HG03521 (cell line): ENCODE measurements at regions not wholly inside any gene's neighbourhood (a gene's known extent, or its start where the extent isn't known, plus 50 kb on each side); places are given as distances from the start of the nearest gene placed in this dataset.

Experiments used
- ATAC-seq: cut with Tn5 transposase; IDR thresholded peaks from one replicate; pipeline ENCODE4 v1.9.1; 2021; ENCODE audit warnings: mild to moderate bottlenecking, moderate library complexity; ENCODE audit not compliant: unreplicated experiment

- ATAC-seq = no peak
Observed at GRCh38 chr2:128876986-128877983, 558.6 kb upstream of the HS6ST1 start.

- no peak for ATAC-seq
Observed at GRCh38 chr2:128879161-128879560, 560.5 kb upstream of the HS6ST1 start.

DNA sequence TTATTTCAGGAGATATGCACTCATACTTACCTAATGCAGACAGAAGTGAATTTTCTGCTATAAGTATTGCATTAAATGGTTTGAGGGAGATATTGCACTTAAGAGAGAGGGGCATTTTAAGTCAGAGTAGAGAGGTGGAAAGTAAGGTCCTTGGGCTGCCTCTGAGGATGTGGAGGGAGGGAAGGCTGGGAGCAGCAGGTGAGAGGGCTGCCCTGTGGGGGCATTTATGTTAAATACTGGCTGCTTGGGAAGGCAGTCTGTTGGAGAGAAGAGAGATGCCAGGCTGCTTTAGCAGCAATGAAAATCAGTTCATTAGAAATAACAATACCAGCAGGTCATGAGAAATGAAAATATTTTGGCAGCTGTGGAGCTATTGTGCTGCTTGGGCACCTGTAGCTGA lies 576.2 kb upstream of the HS6ST1 start:
- ATAC-seq = no peak

- ATAC-seq = no peak
Observed at GRCh38 chr2:128901572-128902391, 583.1 kb upstream of the HS6ST1 start.

DNA sequence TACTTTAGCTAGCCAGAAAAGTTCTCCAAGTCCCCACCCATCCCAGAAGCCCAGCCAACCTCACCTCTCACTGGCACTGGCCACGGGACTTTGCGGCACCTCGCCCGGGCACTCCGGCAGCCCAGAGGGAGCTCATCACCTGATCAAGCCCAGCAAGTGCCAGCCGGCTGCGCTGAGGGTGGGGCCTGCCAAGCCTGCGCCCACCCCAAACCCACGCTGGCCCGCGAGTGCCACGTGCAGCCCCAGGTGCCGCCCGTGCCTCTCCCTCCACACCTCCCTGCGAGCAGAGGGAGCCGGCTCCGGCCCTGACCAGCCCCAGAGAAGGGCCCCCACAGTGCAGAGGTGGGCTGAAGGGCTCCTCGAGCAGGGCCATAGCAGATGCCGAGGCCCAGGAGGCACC lies 585.0 kb upstream of the HS6ST1 start:
- ATAC-seq = no peak

DNA sequence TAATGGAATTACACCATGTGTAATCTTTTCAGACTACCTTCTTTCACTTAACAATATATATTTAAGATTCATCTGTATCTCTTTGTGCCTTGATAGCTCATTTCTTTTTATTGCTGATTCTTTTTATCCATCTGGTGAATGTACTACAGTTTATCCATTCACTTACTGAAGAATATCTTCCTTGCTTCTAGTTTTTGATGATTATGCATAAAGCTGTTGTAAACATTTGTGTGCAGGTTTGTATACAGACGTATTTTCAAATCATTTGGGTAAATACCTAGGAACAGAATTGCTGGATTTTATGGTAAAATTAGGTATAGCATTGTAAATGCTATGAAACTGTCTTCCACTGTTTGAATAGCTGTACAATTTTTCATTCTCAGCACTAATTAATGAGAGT lies 592.6 kb upstream of the HS6ST1 start:
- ATAC-seq = no peak

GRCh38 chr2:128914320-128914719 lies 595.7 kb upstream of the HS6ST1 start:
- no peak for ATAC-seq

DNA sequence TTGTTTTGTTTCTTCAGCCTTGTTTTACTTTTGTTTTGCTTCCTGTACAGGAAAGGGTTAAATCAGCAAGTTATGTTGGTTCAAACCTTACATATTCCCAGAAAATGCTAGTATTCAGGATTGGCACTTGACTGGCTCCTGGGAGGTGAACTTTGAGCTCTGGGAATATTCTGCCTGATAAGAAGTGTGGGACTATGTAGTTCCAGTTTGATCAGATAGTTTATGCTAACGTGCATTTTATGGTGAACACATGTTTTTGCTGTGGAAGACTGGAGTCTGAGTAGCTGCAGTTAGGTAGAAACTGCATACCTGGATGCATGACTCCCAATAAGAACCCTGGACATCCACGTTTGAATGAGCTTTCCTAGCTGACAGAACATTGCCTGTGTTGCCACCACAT lies 603.1 kb upstream of the HS6ST1 start:
- ATAC-seq = no peak

- no peak for ATAC-seq
Observed at GRCh38 chr2:128922154-128922553, 603.5 kb upstream of the HS6ST1 start.

DNA sequence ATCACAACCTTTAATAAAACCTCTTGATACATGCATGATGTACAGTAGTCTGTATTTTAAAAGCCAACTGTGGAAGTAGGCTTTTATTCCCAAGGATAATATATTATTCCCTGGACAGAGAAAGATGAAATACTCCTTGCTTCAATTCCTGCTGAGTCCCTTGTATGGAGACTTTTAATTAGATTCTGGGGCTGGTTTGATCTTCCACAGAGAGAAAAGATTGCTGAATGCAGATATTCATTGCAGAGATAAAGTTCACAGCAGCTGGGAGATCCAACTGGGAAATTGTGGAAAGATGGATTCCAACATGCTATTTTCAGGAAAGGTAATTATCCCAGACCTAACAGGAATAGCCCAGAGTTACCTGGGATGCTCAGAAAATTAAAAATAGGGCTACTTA lies 607.0 kb upstream of the HS6ST1 start:
- ATAC-seq = no peak

DNA sequence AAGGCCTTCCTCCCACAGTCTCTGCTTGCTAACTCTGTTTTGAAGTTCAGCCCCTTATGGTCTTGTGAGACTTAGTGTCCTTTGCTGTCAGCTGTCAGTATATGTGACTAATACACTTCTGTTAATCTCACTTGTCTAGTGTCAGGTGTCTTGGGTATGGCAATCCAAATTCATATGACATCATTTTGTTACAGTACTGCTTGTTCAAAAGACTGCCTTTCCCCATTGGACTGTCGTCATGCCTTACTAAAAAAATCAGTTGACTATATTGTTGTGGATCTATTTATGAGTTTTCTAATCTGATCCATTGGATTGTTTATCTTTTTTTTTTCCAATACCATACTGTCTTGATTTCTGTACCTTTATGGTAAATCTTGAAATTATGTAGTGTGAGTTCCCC lies 611.4 kb upstream of the HS6ST1 start:
- no peak for ATAC-seq

DNA sequence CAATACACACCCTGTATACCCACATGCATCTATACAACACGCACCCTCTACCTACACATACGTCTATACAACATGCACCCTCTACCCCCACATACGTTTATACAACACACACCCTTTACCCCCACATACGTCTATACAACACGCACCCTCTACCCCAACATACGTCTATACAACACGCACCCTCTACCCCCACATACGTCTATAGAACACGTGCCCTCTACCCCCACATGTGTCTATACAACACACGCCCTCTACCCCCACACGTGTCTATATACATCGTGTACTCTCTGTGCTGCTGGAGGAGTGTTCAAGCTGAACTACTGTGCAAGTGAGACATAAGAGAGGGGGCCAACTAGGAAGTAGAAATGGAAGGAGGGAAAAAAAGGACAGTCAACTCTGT lies 621.7 kb upstream of the HS6ST1 start:
- ATAC-seq = no peak

DNA sequence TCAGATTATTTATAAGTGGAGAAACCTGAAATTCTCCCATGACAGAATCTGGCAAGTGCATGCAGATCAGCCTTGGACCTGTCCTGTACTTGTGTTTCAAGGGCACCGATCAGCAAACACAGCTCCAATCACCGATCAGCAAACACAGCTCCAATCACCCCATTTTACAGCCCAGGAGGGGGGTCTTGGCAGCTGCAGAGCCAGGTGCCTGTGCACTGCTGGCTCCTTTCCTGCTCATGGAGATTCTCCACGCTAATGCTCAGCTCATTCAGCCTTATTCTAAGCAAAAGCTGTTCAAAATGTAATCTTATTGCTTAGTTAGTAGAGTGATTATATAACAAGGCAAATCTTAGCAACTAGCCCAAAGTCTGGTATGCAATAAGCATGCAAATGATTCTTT lies 623.1 kb upstream of the HS6ST1 start:
- no peak for ATAC-seq

DNA sequence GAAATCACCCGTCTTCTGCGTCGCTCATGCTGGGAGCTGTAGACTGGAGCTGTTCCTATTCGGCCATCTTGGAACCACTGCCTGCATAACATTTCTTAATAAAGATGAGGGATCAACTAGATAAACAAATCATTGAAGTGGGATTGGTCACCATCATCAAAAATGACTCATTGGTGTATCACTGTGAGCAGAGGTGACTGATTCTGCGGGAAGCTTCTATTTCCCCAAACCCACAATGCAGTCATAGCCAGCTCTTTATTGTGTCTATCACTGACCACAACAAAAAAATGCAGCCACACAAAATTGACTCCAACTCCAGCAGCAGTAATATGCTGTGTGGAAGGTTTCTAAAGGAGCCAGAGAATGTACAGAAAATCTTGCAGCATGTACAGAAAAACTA lies 630.7 kb upstream of the HS6ST1 start:
- ATAC-seq = no peak

GRCh38 chr2:128950758-128951157 lies 632.1 kb upstream of the HS6ST1 start:
- no peak for ATAC-seq

DNA sequence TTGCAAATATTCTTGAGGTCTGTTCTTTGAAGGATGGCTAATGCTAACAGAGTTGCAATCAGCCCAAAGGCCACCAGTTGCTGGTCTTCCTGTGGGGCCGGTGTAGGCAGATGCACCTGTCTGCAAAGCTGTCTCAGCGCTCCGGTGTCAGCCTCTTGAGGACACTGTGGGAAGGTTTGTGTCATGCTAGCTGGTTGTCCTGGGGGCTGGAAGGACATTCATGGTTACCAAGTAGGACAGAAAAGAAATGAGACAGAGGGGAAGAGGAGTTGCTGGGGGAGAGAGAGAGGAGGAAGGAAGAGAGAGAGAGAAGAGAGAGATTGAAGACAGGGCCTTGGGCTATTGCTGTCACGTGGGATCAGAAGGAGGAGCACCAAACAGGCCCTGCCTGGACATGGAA lies 639.6 kb upstream of the HS6ST1 start:
- ATAC-seq = no peak

GRCh38 chr2:128967646-128968045 lies 649.0 kb upstream of the HS6ST1 start:
- ATAC-seq = no peak

- no peak for ATAC-seq
Observed at GRCh38 chr2:128969374-128969773, 650.7 kb upstream of the HS6ST1 start.

DNA sequence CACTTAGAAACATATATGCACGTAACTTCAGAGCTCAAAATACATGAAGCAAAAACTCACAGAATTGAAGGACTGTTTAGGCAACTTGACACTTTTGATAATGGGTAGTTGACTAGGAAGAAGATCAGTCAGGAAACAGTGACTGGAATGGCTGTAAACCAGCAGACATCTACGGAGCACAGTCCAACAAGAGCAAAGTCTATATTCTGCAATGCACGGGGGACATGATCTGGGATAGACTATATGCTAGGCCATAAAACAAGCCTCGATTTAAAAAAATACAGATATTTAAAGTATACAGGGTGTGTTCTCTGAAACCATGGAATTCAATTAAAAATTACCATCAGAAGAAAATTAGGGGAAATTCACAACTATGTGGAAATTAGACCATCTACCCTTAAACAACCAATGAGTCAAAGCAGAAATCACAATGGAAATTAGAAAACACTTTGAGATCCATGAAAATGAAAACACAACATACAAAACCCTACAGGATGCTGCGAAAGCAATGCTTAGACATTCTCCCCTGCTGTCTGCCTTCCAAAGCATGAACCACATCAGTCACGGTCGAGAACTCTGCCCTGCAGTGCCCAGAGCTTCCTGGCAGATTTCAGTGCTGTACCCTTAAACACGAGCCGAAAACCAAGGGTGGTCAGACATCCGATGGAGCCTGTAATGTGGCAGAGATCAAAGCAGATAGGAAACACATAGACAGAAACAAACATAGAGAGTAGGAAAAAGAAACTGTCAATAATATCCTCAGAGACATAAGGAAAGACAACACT lies 651.9 kb upstream of the HS6ST1 start:
- no peak for ATAC-seq

DNA sequence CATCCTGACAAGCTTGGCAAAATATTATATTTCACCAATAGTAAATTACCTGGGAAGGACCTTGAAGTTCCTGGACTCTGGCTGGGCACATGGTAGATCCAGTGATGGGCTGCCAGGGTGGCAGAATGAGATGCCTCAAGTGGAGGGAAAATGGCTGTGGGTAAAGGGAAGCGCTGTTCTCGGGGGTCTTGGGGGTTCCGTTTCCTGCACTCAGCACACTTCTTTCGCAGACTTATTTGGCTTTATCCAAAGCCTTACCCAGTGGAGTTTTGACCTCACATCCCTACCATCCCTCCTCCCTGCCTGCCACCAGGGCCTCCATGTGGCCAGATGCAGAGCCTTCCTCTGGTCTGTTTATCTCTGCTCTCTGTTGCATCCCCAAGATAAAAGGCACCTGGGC lies 654.9 kb upstream of the HS6ST1 start:
- no peak for ATAC-seq

DNA sequence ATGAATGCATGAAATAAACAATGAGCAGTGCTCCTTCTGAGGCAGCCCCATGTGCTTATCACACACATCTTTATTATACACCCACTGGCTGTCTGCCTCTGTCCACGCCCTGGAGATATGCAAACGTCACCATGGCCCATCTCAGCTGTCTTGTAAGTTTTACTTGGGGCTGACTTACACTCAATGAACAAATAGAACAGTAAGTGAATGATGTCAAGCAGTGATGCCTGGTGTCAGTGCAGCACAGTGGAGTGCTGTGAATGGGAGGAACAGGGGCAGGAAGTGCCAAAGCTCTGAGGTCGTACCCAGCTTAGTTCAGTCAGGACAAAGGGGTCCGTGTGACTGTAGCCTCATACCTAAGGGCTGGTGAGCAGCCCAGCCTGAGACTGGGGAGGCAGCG lies 659.5 kb upstream of the HS6ST1 start:
- no peak for ATAC-seq
